HL-60 (cell line): ENCODE measurements at regions not wholly inside any gene's neighbourhood (a gene's known extent, or its start where the extent isn't known, plus 50 kb on each side); places are given as distances from the start of the nearest gene placed in this dataset.

ENCODE experiments used
- CTCF ChIP-seq: IDR thresholded peaks from one replicate; pipeline ENCODE4 v1.5.1; 2011; ENCODE audit warnings: low read length, control low read depth, inconsistent platforms; ENCODE audit not compliant: insufficient read depth
- POLR2AphosphoS5 ChIP-seq: IDR thresholded peaks from 2 replicates; pipeline ENCODE4 v1.6.1; 2012; ENCODE audit warnings: low read depth
- REST ChIP-seq: IDR thresholded peaks from 2 replicates; pipeline ENCODE4 v1.6.1; 2012; ENCODE audit warnings: low read depth; ENCODE audit not compliant: insufficient replicate concordance

- no peak for TF ChIP-seq CTCF
- no peak for TF ChIP-seq POLR2AphosphoS5
- TF ChIP-seq REST = no peak
Observed at GRCh38 chr3:170760174-170760526, 109.8 kb downstream of the RPL22L1 start.
